GM23338 (cell line): ENCODE measurements at regions not wholly inside any gene's neighbourhood (a gene's known extent, or its start where the extent isn't known, plus 50 kb on each side); places are given as distances from the start of the nearest gene placed in this dataset.

ENCODE experiments used
- CREB1 ChIP-seq: fragments of 250-450 bp; sonication (Bioruptor Pico); IDR thresholded peaks from 2 replicates; pipeline ENCODE4 v1.5.0; 2020; ENCODE audit warnings: low read depth, mild to moderate bottlenecking, moderate library complexity
- CTCF ChIP-seq, 2 experiments: fragments of 200-600 bp in 1 of 2; sonication (generic) in 1 of 2; conservative IDR thresholded peaks; 2 replicates each; pipeline versions ENCODE4 v1.5.1 to v1.6.1; 2016 to 2017; ENCODE audit warnings: antibody characterized with exemption in 2 of 2, low read depth in 2 of 2, mild to moderate bottlenecking in 2 of 2, moderate library complexity in 1 of 2
- JUNB ChIP-seq: IDR thresholded peaks from one replicate; pipeline ENCODE4 v1.6.1; 2016; ENCODE audit warnings: antibody characterized with exemption; ENCODE audit not compliant: unreplicated experiment
- STAT1 ChIP-seq: IDR thresholded peaks from one replicate; pipeline ENCODE4 v1.6.1; 2016; ENCODE audit warnings: antibody characterized with exemption; ENCODE audit not compliant: unreplicated experiment
- ZNF462 ChIP-seq: fragments of 250-450 bp; sonication (Bioruptor Pico); IDR thresholded peaks from 2 replicates; pipeline ENCODE4 v1.5.0; 2020; ENCODE audit warnings: mild to moderate bottlenecking, moderate library complexity

GRCh38 chr15:56783857-56784661 is 50.8 kb upstream of the ZNF280D start (continued):
- no peak for TF ChIP-seq ZNF462 (CRISPR knock-in tag)
- TF ChIP-seq STAT1 = no peak
- TF ChIP-seq CTCF (conservative IDR thresholded peaks at IDR 0.05; ENCODE audit: low read depth in 2 of 2) = no peak
- no peak for TF ChIP-seq JUNB
- TF ChIP-seq CREB1 (CRISPR knock-in tag) = no peak
